Thyroid gland (tissue), 4 donors: ENCODE measurements at regions not wholly inside any gene's neighbourhood (a gene's known extent, or its start where the extent isn't known, plus 50 kb on each side); places are given as distances from the start of the nearest gene placed in this dataset.

ENCODE experiments used
- DNase-seq, 2 donors: peaks; one replicate each; pipeline ENCODE4 v3.0.0-alpha.2; 2019
- H3K27ac ChIP-seq, 3 donors: fragments of 200-600 bp; sonication (generic); 1 replicate in 2 of 3; 2 replicates in 1 of 3; pipeline ENCODE4 v1.5.1; 2016 to 2019; ENCODE audit warnings: mild to moderate bottlenecking in 1 of 3, moderate library complexity in 1 of 3
- H3K27me3 ChIP-seq: fragments of 200-600 bp; sonication (generic); one replicate; pipeline ENCODE4 v1.5.1; 2019
- H3K36me3 ChIP-seq, 2 donors: fragments of 200-600 bp; sonication (generic); one replicate each; pipeline ENCODE4 v1.5.1; 2016 to 2019
- H3K4me1 ChIP-seq, 2 donors: fragments of 200-600 bp; sonication (generic); one replicate each; pipeline ENCODE4 v1.5.1; 2017 to 2019
- H3K4me3 ChIP-seq, 3 donors: fragments of 200-600 bp; sonication (generic); replicated peaks in 1 of 3; 1 replicate in 2 of 3; 2 replicates in 1 of 3; pipeline ENCODE4 v1.5.1; 2016; ENCODE audit warnings: mild to moderate bottlenecking in 1 of 3
- H3K9me3 ChIP-seq: fragments of 200-600 bp; sonication (generic); one replicate; pipeline ENCODE4 v1.5.1; 2017
- POLR2A ChIP-seq, 2 donors: fragments of 450-650 bp; IDR thresholded peaks; one replicate each; pipeline ENCODE4 v1.6.1; 2017; ENCODE audit warnings: antibody characterized with exemption in 2 of 2, mild to moderate bottlenecking in 2 of 2, moderate library complexity in 1 of 2
- WGBS, 2 donors: methylation state at CpG; one replicate each; pipeline ENCODE4 v1.1.5; 2017; 5-methylcytosine and 5-hydroxymethylcytosine counted together
- intact Hi-C: fragments of 100-400 bp; cut with DNase I; formaldehyde crosslinking; loops from one replicate; pipeline ENCODE4 v1.15.1; 2023
- TF ChIP-seq, protein P1 (sequence below), 6 experiments: fragments of 200-600 bp in 3 of 6; fragments of 450-650 bp in 3 of 6; sonication (generic) in 3 of 6; IDR thresholded peaks; one replicate each; pipeline ENCODE4 v1.5.1; 2016 to 2019; ENCODE audit warnings: antibody characterized with exemption in 6 of 6, mild to moderate bottlenecking in 2 of 6, inconsistent platforms in 1 of 6, moderate library complexity in 1 of 6

DNA sequence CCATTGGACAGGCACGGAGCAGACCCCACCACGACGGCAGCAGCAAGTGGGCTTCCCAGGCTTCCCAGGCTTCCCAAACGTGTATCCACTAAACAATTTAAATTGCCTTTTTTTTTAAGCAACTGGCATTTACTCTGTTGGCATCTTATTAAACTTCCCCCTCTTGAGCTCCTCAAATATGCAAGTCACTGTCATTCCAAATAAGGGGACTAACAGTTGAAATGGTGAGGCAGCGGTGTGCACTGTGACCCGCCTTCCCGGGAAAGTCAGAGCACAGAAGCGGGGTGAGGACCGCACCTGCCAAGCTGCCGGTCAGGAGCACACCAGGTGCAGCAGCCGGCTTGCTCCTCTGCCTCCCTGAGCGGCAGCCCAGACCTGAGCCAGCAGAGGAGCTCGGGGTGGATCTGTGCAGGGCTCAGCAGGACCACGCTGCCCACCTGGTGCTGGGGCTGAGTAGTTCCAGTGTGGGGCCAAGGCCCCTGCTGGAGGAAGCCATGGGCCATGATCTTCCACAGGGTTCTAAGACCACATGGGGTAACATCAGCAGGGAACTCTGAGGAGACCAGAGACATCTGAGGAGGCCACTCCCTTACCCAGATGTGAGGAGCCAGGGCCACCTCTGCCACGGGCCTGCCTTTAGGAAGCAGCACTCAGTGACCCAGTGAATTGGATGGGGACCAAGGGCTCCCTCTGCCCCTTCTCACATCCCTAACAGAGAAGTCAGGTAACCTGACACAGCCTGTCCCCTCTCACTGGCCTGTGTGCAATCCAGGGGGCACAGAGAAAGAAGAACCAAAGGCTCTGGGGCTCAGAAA is 245.4 kb downstream of the NPHP4 start:
- TF ChIP-seq POLR2A (IDR thresholded peaks at IDR 0.05): no peak
- TF ChIP-seq, protein P1, sequence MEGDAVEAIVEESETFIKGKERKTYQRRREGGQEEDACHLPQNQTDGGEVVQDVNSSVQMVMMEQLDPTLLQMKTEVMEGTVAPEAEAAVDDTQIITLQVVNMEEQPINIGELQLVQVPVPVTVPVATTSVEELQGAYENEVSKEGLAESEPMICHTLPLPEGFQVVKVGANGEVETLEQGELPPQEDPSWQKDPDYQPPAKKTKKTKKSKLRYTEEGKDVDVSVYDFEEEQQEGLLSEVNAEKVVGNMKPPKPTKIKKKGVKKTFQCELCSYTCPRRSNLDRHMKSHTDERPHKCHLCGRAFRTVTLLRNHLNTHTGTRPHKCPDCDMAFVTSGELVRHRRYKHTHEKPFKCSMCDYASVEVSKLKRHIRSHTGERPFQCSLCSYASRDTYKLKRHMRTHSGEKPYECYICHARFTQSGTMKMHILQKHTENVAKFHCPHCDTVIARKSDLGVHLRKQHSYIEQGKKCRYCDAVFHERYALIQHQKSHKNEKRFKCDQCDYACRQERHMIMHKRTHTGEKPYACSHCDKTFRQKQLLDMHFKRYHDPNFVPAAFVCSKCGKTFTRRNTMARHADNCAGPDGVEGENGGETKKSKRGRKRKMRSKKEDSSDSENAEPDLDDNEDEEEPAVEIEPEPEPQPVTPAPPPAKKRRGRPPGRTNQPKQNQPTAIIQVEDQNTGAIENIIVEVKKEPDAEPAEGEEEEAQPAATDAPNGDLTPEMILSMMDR (IDR thresholded peaks at IDR 0.05): no peak
- no peak for DNase-seq
- H3K4me3 ChIP-seq: no peak overlapping the region
- H3K9me3 ChIP-seq: no peaks in the 10 kb centered on the region
- WGBS, 2 donors: 65 to 69% methylated on average over 14 of the region's 15 CpGs
- H3K27ac ChIP-seq: no peak overlapping the region
- no peaks in the 10 kb centered on the region for H3K36me3 ChIP-seq
- no peaks in the 10 kb centered on the region for H3K27me3 ChIP-seq
- intact Hi-C loops: loop anchor here (5.0 to 10.0 kb wide), 3 partner anchors 230 to 1832 kb away; partner anchors contain the start of gene AJAP1
- no peaks in the 10 kb centered on the region for H3K4me1 ChIP-seq

DNA sequence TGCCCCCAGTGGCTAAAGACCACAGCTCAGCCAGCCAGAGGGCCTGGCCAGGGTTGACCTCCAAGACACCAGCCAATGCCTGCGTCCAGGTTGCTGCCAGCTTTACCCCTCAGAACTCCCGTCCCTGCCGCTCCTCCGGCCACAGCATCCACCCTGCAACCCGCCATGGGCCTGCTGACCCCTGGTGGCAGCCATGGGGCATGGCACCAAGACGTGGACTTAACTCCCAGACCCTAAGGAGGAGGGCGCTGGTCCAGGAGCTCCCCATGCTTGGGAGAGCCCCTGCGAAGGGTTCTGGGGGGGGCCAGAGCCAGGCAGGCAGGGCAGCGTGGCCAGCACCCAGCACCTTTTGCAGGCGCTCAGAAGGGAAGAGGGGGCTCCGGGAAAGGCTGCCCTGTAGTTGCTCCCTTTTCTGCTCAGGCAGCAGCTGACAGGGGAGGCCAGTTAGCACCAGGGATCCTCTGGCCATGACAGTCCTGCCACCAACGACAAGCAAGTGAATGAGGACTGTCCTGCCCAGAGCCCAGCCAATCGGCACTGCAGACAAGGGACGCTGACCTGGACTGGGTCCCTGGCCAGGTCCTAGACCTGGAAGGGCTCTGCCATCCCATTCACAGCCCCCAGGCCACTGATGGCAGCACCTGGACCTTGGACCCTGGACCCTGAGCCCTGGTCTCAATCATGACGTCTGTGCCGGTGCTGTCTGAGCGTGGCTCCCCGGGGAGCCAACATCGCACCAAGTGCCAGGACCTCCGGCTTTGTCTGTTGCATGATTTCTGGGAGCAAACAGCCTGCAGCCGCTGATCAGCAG is 246.2 kb downstream of the NPHP4 start:
- H3K4me1 ChIP-seq: no peaks in the 10 kb centered on the region
- no peaks in the 10 kb centered on the region for H3K9me3 ChIP-seq
- TF ChIP-seq, protein P1 (IDR thresholded peaks at IDR 0.05): peak; percentile 70 to 91 (median 80)
- no peak for TF ChIP-seq POLR2A (IDR thresholded peaks at IDR 0.05)
- 74 to 89% methylated on average over 5 to 8 of the region's 21 CpGs for WGBS, 2 donors
- intact Hi-C loops: loop anchor here (5.0 to 10.0 kb wide), 3 partner anchors 229 to 1831 kb away; partner anchors contain the start of gene AJAP1
- no peaks in the 10 kb centered on the region for H3K27me3 ChIP-seq
- no peak overlapping the region for H3K4me3 ChIP-seq
- H3K36me3 ChIP-seq: no peaks in the 10 kb centered on the region
- no peak overlapping the region for H3K27ac ChIP-seq
- DNase-seq: peak; percentile 51 to 54

DNA sequence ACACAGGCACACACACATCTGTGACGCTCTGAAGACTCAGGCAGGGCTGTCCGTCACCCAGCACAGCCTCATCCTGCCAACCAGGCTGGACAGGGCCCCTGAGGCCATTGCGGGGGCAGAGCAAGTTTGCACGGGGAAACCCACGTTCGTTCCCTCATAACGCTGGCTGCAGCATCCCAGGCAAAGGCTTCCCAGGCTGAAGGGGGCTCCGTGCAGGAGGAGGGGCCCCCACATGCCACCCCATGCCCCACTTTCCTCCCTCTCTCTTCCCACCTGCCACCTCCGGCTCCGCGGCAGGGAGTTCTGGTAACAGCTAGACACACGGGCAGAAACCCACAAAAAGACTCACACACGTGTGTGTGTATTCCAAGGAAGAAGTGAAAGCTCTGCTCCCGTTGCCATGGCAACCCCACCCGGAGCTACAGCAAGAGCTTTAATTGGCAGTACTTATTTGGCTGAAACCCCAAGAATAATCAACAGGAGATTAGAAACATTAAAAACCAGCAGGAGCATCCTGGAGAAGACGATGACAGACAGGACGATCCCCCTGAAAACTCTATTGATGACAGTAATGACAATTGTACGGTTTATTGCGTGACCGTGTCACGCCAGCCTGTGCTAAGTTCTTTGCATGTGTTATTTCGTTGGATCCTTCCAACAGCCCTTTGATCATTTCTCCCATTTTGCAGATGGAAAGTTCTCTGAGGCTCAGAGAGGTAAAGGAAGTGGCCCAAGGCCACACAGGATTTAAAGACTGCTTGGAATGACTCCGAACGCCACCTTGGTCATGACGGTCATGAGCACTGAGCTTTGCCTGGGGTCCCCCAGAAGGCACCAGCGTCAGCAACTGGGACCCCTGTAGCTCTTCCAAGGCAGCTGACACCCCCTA is 247.1 kb downstream of the NPHP4 start:
- Histone ChIP-seq H3K36me3 (no peaks in the 10 kb centered on the region), H3K9me3 (no peaks in the 10 kb centered on the region), H3K27ac (no peak overlapping the region), H3K4me1 (no peaks in the 10 kb centered on the region), H3K27me3 (no peaks in the 10 kb centered on the region), H3K4me3 (no peak overlapping the region)
- no peak for DNase-seq
- TF ChIP-seq POLR2A (IDR thresholded peaks at IDR 0.05): no peak
- TF ChIP-seq, protein P1 (IDR thresholded peaks at IDR 0.05): no peak
- WGBS, 2 donors: 63 to 66% methylated on average over 26 of the region's 26 CpGs
- intact Hi-C loops: loop anchor here (5.0 to 10.0 kb wide), 3 partner anchors 228 to 1830 kb away; partner anchors contain the start of gene AJAP1

DNA sequence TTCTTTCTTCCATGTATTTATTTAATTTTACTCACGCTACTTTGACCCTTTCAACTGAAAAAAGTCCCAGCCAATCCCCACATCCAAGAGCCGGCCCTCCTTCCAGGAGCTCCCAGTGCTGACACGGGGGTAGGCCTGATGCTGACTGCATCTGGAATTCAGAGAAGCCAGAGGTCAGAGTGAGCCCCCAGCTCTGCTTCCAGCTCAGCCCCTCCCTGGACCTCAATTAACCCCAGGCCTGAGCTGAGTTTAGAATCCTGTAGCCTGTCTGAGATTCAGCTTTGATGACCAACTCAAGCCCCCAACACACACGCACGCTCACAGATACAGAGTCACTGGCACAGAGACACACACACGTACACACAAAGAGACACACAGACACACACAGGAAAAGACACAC is 247.9 kb downstream of the NPHP4 start:
- Histone ChIP-seq H3K36me3 (no peaks in the 10 kb centered on the region), H3K9me3 (no peaks in the 10 kb centered on the region), H3K4me1 (no peaks in the 10 kb centered on the region), H3K4me3 (no peak overlapping the region), H3K27ac (no peak overlapping the region), H3K27me3 (no peaks in the 10 kb centered on the region)
- intact Hi-C loops: loop anchor here (10.0 kb wide), 2 partner anchors 1090 to 1830 kb away; partner anchors contain the start of gene AJAP1
- DNase-seq: no peak
- TF ChIP-seq, protein P1 (IDR thresholded peaks at IDR 0.05): no peak
- TF ChIP-seq POLR2A (IDR thresholded peaks at IDR 0.05): no peak
- WGBS, 2 donors: 74 to 81% methylated on average over 6 of the region's 6 CpGs
